Bronchial epithelial cell (primary cell): ENCODE measurements at regions not wholly inside any gene's neighbourhood (a gene's known extent, or its start where the extent isn't known, plus 50 kb on each side); places are given as distances from the start of the nearest gene placed in this dataset.

ENCODE experiments used
- DNase-seq: peaks from one replicate; pipeline ENCODE4 v3.0.0-alpha.2; 2010; ENCODE audit warnings: low read depth
- FAIRE-seq: peaks from 2 replicates; lab custom pipeline; 2011; peaks lifted over from hg19 to GRCh38; lab: Jason Lieb, UNC
- H3K27me3 ChIP-seq: 2 replicates; pipeline ENCODE4 v1.5.1; 2011; ENCODE audit warnings: low read length; ENCODE audit not compliant: control insufficient read depth, insufficient read depth
- H3K36me3 ChIP-seq: 2 replicates; pipeline ENCODE4 v1.5.1; 2011; ENCODE audit warnings: low read length; ENCODE audit not compliant: control insufficient read depth, insufficient read depth
- H3K4me3 ChIP-seq: 2 replicates; pipeline ENCODE4 v1.5.1; 2011; ENCODE audit warnings: mild to moderate bottlenecking, low read depth, low read length, control low read depth
- TF ChIP-seq, protein P1 (sequence below): IDR thresholded peaks from 2 replicates; pipeline ENCODE4 v1.5.1; 2011; ENCODE audit warnings: mild to moderate bottlenecking, moderate library complexity, low read length, control low read depth, inconsistent platforms; ENCODE audit not compliant: insufficient read depth, severe bottlenecking

DNA sequence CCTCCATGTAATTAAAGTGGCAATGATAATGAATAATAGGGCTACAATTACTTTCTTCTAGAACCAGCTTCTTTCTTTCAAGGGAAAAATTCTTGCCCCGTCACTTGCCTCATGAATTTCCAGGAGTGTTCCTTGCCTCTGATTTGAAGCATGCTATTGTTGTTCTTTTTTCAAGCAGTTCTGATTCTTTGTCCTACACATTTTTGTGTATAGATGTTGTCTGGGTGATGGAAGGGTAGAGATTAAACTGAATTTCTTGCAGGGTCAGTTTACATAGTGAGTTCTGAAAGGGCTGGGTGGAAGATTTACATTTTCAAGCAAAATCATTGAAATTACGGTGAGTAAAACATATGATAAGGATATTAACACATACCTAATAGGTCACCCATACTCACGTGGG lies 107.0 kb upstream of the TENM3 start:
- TF ChIP-seq, protein P1, sequence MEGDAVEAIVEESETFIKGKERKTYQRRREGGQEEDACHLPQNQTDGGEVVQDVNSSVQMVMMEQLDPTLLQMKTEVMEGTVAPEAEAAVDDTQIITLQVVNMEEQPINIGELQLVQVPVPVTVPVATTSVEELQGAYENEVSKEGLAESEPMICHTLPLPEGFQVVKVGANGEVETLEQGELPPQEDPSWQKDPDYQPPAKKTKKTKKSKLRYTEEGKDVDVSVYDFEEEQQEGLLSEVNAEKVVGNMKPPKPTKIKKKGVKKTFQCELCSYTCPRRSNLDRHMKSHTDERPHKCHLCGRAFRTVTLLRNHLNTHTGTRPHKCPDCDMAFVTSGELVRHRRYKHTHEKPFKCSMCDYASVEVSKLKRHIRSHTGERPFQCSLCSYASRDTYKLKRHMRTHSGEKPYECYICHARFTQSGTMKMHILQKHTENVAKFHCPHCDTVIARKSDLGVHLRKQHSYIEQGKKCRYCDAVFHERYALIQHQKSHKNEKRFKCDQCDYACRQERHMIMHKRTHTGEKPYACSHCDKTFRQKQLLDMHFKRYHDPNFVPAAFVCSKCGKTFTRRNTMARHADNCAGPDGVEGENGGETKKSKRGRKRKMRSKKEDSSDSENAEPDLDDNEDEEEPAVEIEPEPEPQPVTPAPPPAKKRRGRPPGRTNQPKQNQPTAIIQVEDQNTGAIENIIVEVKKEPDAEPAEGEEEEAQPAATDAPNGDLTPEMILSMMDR, result no peak
- no peak for DNase-seq
- Histone ChIP-seq H3K27me3 (peaks cover 6% of the 10 kb centered on the region), H3K36me3 (no peaks in the 10 kb centered on the region), H3K4me3 (no peak overlapping the region)
- no peak for FAIRE-seq

- no peak overlapping the region for H3K4me3 ChIP-seq
- H3K27me3 ChIP-seq, result peaks cover 16% of the 10 kb centered on the region
- no peak for DNase-seq
- no peak for FAIRE-seq
- H3K36me3 ChIP-seq, result no peaks in the 10 kb centered on the region
- TF ChIP-seq, protein P1, result no peak
Observed at GRCh38 chr4:182137343-182137742, 105.9 kb upstream of the TENM3 start.

DNA sequence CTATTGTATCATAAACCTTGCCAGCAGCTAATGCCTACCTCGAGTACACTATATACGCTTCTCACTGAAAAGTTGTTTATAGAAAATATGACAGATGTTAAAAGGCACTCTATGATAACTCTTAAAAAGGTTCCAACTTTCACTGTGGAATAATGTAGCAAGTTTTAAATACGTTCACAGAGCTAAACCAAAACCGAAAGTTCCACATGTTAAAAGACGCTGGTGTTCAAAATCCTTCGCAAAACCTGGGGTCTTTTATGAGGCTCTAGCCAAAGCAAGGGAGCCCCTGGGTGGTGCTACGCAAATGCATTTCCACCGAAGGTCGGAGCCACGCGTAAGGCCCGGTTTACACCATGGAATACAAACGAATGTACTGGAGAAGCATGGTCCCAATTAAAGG lies 103.7 kb upstream of the TENM3 start:
- peaks cover 32% of the 10 kb centered on the region for H3K27me3 ChIP-seq
- TF ChIP-seq, protein P1, result no peak
- H3K4me3 ChIP-seq, result no peak overlapping the region
- no peaks in the 10 kb centered on the region for H3K36me3 ChIP-seq
- DNase-seq, result no peak
- FAIRE-seq, result no peak

GRCh38 chr4:182140547-182140946 lies 102.7 kb upstream of the TENM3 start:
- no peak overlapping the region for H3K4me3 ChIP-seq
- FAIRE-seq (no peak), DNase-seq (no peak)
- peaks cover 39% of the 10 kb centered on the region for H3K27me3 ChIP-seq
- TF ChIP-seq, protein P1, result no peak
- H3K36me3 ChIP-seq, result no peaks in the 10 kb centered on the region

GRCh38 chr4:182141061-182141460 lies 102.1 kb upstream of the TENM3 start:
- TF ChIP-seq, protein P1, result no peak
- no peak overlapping the region for H3K4me3 ChIP-seq
- DNase-seq, result no peak
- peaks cover 42% of the 10 kb centered on the region for H3K27me3 ChIP-seq
- no peak for FAIRE-seq
- H3K36me3 ChIP-seq, result no peaks in the 10 kb centered on the region
